CD14-positive monocyte (primary cell): ENCODE measurements at regions not wholly inside any gene's neighbourhood (a gene's known extent, or its start where the extent isn't known, plus 50 kb on each side); places are given as distances from the start of the nearest gene placed in this dataset.

Source experiments
- DNase-seq, 3 donors: peaks; one replicate each; pipeline ENCODE4 v3.0.0-alpha.2; 2011 to 2022
- H2AFZ ChIP-seq: 2 replicates; pipeline ENCODE4 v1.6.0; 2012; ENCODE audit warnings: mild to moderate bottlenecking, low read depth, low read length, inconsistent platforms; ENCODE audit not compliant: insufficient read depth, poor library complexity, severe bottlenecking
- H3K27ac ChIP-seq, 2 donors: 1 replicate in 1 of 2; 2 replicates in 1 of 2; pipeline ENCODE4 v1.5.1; 2012 to 2013; ENCODE audit warnings: low read length in 2 of 2, control low read depth in 1 of 2, inconsistent platforms in 1 of 2, low read depth in 1 of 2, mild to moderate bottlenecking in 1 of 2
- H3K27me3 ChIP-seq, 2 donors: one replicate each; pipeline versions ENCODE4 v1.6.0 to v1.6.1; 2011 to 2013; ENCODE audit warnings: low read length in 2 of 2; ENCODE audit not compliant: control insufficient read depth in 2 of 2, insufficient read depth in 2 of 2
- H3K36me3 ChIP-seq, 2 donors: replicated peaks in 1 of 2; 1 replicate in 1 of 2; 2 replicates in 1 of 2; pipeline versions ENCODE4 v1.5.1 to v1.6.1; 2012 to 2013; ENCODE audit warnings: low read length in 2 of 2, control low read depth in 1 of 2, inconsistent platforms in 1 of 2, mild to moderate bottlenecking in 1 of 2; ENCODE audit not compliant: insufficient read depth in 2 of 2, control insufficient read depth in 1 of 2
- H3K4me1 ChIP-seq, 2 donors: 1 replicate in 1 of 2; 2 replicates in 1 of 2; pipeline versions ENCODE4 v1.5.1 to v1.6.1; 2012 to 2013; ENCODE audit warnings: low read length in 2 of 2, control low read depth in 1 of 2, inconsistent platforms in 1 of 2, mild to moderate bottlenecking in 1 of 2, moderate library complexity in 1 of 2; ENCODE audit not compliant: insufficient read depth in 2 of 2, control insufficient read depth in 1 of 2
- H3K4me2 ChIP-seq: replicated peaks from 2 replicates; pipeline ENCODE3; 2012; ENCODE audit warnings: low read length, moderate library complexity, mild to moderate bottlenecking; ENCODE audit not compliant: poor library complexity, severe bottlenecking; ENCODE audit errors: extremely low read depth
- H3K4me3 ChIP-seq, 3 experiments: fragments of 200-600 bp in 1 of 3; sonication (generic) in 1 of 3; replicated peaks in 1 of 3; 1 replicate in 2 of 3; 2 replicates in 1 of 3; pipeline ENCODE4 v1.5.1; 2011 to 2013; ENCODE audit warnings: low read length in 3 of 3, mild to moderate bottlenecking in 3 of 3, control low read depth in 2 of 3, low read depth in 2 of 3, inconsistent platforms in 1 of 3, moderate library complexity in 1 of 3
- H3K79me2 ChIP-seq: 2 replicates; pipeline ENCODE4 v1.6.0; 2012; ENCODE audit warnings: mild to moderate bottlenecking, control low read depth, inconsistent platforms, low read length, moderate library complexity; ENCODE audit not compliant: insufficient read depth
- H3K9ac ChIP-seq: 2 replicates; pipeline ENCODE4 v1.6.0; 2017; ENCODE audit warnings: low read length, mild to moderate bottlenecking; ENCODE audit not compliant: insufficient read depth, poor library complexity, severe bottlenecking
- H3K9me3 ChIP-seq, 2 donors: replicated peaks in 1 of 2; 1 replicate in 1 of 2; 2 replicates in 1 of 2; pipeline versions ENCODE4 v1.5.1 to v1.6.1; 2012 to 2013; ENCODE audit warnings: low read length in 2 of 2, control low read depth in 1 of 2; ENCODE audit not compliant: control insufficient read depth in 1 of 2, insufficient read depth in 1 of 2
- H4K20me1 ChIP-seq: 2 replicates; pipeline ENCODE4 v1.6.0; 2012; ENCODE audit warnings: mild to moderate bottlenecking, low read length, control low read depth, moderate library complexity; ENCODE audit not compliant: insufficient read depth
- H3K27ac Mint-ChIP-seq, 7 donors: one replicate each; pipeline ENCODE4 v1.8.0; 2020; ENCODE audit warnings: mild to moderate bottlenecking in 7 of 7, mixed read lengths in 7 of 7, moderate library complexity in 6 of 7, inconsistent platforms in 2 of 7
- H3K27me3 Mint-ChIP-seq, 3 donors: one replicate each; pipeline ENCODE4 v1.8.0; 2021 to 2022; ENCODE audit warnings: low read depth in 3 of 3, mild to moderate bottlenecking in 3 of 3, mixed read lengths in 3 of 3, moderate library complexity in 3 of 3, inconsistent platforms in 1 of 3
- H3K36me3 Mint-ChIP-seq, 2 donors: one replicate each; pipeline ENCODE4 v1.8.0; 2020; ENCODE audit warnings: mixed read lengths in 2 of 2, inconsistent platforms in 1 of 2, mild to moderate bottlenecking in 1 of 2
- H3K4me1 Mint-ChIP-seq: one replicate; pipeline ENCODE4 v1.8.0; 2020; ENCODE audit warnings: mild to moderate bottlenecking, mixed read lengths
- H3K4me3 Mint-ChIP-seq, 2 donors: one replicate each; pipeline ENCODE4 v1.8.0; 2020; ENCODE audit warnings: mild to moderate bottlenecking in 2 of 2, mixed read lengths in 2 of 2, moderate library complexity in 1 of 2
- H3K9me3 Mint-ChIP-seq, 7 donors: one replicate each; pipeline ENCODE4 v1.8.0; 2020 to 2022; ENCODE audit warnings: mixed read lengths in 7 of 7, mild to moderate bottlenecking in 6 of 7, moderate library complexity in 6 of 7, inconsistent platforms in 2 of 7
- WGBS: methylation state at CpG from one replicate; pipeline ENCODE4 v1.1.5; 2013; ENCODE audit warnings: missing lambda C conversion rate; ENCODE audit not compliant: insufficient coverage; 5-methylcytosine and 5-hydroxymethylcytosine counted together
- intact Hi-C, 2 donors: fragments of 100-400 bp; cut with micrococcal nuclease; formaldehyde crosslinking; loops; one replicate each; pipeline versions ENCODE4 v1.15.0 to v1.15.1; 2023
- TF ChIP-seq, protein P1 (sequence below): fragments of 200-600 bp; IDR thresholded peaks from one replicate; pipeline ENCODE4 v1.8.0; 2022; ENCODE audit warnings: antibody characterized with exemption, mild to moderate bottlenecking

DNA sequence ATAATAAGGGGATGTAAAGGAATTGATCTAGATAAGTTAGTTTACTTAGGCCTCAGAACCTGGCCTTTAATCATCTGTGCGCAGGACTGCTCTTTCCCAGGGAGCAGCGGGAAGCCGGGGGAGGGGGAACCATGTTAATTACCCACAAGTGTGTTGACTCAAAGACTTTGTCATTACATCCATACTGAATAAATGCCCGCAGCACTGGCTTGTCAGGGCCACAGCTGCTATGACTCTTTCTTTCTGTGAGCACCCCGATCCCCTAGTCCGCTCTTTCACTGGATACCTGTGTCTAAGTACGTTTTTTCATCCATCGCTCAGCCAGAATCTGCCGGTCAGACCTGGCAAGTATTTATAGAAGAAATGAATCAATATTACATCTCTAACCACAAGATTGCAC lies 249.3 kb upstream of the DMRT1 start:
- Histone ChIP-seq H3K27ac (no peak overlapping the region), H2AFZ (no peak overlapping the region), H3K79me2 (no peaks in the 10 kb centered on the region), H4K20me1 (no peaks in the 10 kb centered on the region), H3K4me1 (no peaks in the 10 kb centered on the region), H3K9me3 (no peaks in the 10 kb centered on the region), H3K4me2 (no peak overlapping the region), H3K36me3 (no peaks in the 10 kb centered on the region), H3K27me3 (no peaks in the 10 kb centered on the region), H3K4me3 (no peak overlapping the region), H3K9ac (no peak overlapping the region)
- peaks cover 6% of the 10 kb centered on the region for H3K4me1 Mint-ChIP-seq
- intact Hi-C loops = no loop called here
- H3K27ac Mint-ChIP-seq = no peak overlapping the region
- no peaks in the 10 kb centered on the region for H3K36me3 Mint-ChIP-seq
- DNase-seq = no peak
- no peak overlapping the region for H3K4me3 Mint-ChIP-seq
- WGBS = 96% methylated on average over 5 of the region's 9 CpGs
- no peaks in the 10 kb centered on the region for H3K9me3 Mint-ChIP-seq
- peaks cover 1 to 3% (median 3%) of the 10 kb centered on the region in 3 donors for H3K27me3 Mint-ChIP-seq
- TF ChIP-seq, protein P1, sequence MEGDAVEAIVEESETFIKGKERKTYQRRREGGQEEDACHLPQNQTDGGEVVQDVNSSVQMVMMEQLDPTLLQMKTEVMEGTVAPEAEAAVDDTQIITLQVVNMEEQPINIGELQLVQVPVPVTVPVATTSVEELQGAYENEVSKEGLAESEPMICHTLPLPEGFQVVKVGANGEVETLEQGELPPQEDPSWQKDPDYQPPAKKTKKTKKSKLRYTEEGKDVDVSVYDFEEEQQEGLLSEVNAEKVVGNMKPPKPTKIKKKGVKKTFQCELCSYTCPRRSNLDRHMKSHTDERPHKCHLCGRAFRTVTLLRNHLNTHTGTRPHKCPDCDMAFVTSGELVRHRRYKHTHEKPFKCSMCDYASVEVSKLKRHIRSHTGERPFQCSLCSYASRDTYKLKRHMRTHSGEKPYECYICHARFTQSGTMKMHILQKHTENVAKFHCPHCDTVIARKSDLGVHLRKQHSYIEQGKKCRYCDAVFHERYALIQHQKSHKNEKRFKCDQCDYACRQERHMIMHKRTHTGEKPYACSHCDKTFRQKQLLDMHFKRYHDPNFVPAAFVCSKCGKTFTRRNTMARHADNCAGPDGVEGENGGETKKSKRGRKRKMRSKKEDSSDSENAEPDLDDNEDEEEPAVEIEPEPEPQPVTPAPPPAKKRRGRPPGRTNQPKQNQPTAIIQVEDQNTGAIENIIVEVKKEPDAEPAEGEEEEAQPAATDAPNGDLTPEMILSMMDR = no peak

GRCh38 chr9:592733-593132 lies 248.8 kb upstream of the DMRT1 start:
- Histone ChIP-seq H4K20me1 (no peaks in the 10 kb centered on the region), H3K79me2 (no peaks in the 10 kb centered on the region), H3K27ac (no peak overlapping the region), H3K9me3 (no peaks in the 10 kb centered on the region), H3K4me1 (no peaks in the 10 kb centered on the region), H3K36me3 (no peaks in the 10 kb centered on the region), H2AFZ (no peak overlapping the region), H3K4me2 (no peak overlapping the region), H3K27me3 (no peaks in the 10 kb centered on the region), H3K9ac (no peak overlapping the region), H3K4me3 (no peak overlapping the region)
- intact Hi-C loops = no loop called here
- Mint-ChIP-seq H3K4me3 (no peak overlapping the region), H3K9me3 (no peaks in the 10 kb centered on the region), H3K4me1 (peaks cover 6% of the 10 kb centered on the region), H3K27me3 (peaks cover 1 to 3% (median 3%) of the 10 kb centered on the region in 3 donors), H3K36me3 (no peaks in the 10 kb centered on the region), H3K27ac (no peak overlapping the region)
- WGBS = 83% methylated on average over 1 of the region's 3 CpGs
- TF ChIP-seq, protein P1 = no peak
- no peak for DNase-seq
